HEK293 (cell line): ENCODE measurements at regions not wholly inside any gene's neighbourhood (a gene's known extent, or its start where the extent isn't known, plus 50 kb on each side); places are given as distances from the start of the nearest gene placed in this dataset.

Source experiments
- CTCF ChIA-PET: fragments of 350-600 bp; formaldehyde crosslinking; extraction: SDS; loops from one replicate; lab custom pipeline; 2021; ENCODE audit warnings: antibody characterized with exemption; lab: Yijun Ruan, JAX
- POLR2A ChIA-PET: fragments of 300-600 bp; formaldehyde crosslinking; extraction: SDS; loops from one replicate; lab custom pipeline; 2020; ENCODE audit warnings: antibody characterized with exemption, inconsistent platforms; lab: Yijun Ruan, JAX
- H3K27ac ChIP-seq: fragments of 200-500 bp; sonication (Bioruptor generic); 2 replicates; pipeline ENCODE4 v1.5.1; 2014; ENCODE audit warnings: low read depth, low read length, control low read depth, inconsistent platforms; ENCODE audit errors: extremely low read depth
- H3K36me3 ChIP-seq, 2 experiments: fragments of 200-500 bp in 1 of 2; sonication (Bioruptor generic) in 1 of 2; 1 replicate in 1 of 2; 2 replicates in 1 of 2; pipeline ENCODE4 v1.5.1; 2014 to 2017; ENCODE audit warnings: inconsistent platforms in 2 of 2, low read length in 2 of 2; ENCODE audit not compliant: control insufficient read depth in 2 of 2, insufficient read depth in 1 of 2
- H3K4me1 ChIP-seq: fragments of 200-500 bp; sonication (Bioruptor generic); 2 replicates; pipeline ENCODE4 v1.5.1; 2014; ENCODE audit warnings: mild to moderate bottlenecking, low read length, inconsistent platforms; ENCODE audit not compliant: control insufficient read depth, insufficient read depth
- H3K4me3 ChIP-seq: 2 replicates; pipeline ENCODE4 v1.5.1; 2011; ENCODE audit warnings: low read depth, mild to moderate bottlenecking, control low read depth, low read length, moderate library complexity
- H3K9me3 ChIP-seq: fragments of 200-500 bp; sonication (Bioruptor generic); 2 replicates; pipeline ENCODE4 v1.5.1; 2014; ENCODE audit warnings: low read depth, low read length, inconsistent platforms; ENCODE audit not compliant: control insufficient read depth, insufficient read depth
- KLF10 ChIP-seq: fragments of 450-650 bp; IDR thresholded peaks from 2 replicates; pipeline ENCODE4 v1.5.1; 2018; ENCODE audit warnings: missing biosample characterization, mild to moderate bottlenecking, missing genetic modification characterization
- PRDM10 ChIP-seq: fragments of 450-650 bp; formaldehyde crosslinking; IDR thresholded peaks from 2 replicates; pipeline ENCODE4 v1.5.1; 2016; ENCODE audit warnings: missing biosample characterization, missing genetic modification characterization
- SP7 ChIP-seq: fragments of 450-650 bp; formaldehyde crosslinking; IDR thresholded peaks from 2 replicates; pipeline ENCODE4 v1.5.1; 2016; ENCODE audit warnings: missing biosample characterization, missing genetic modification characterization
- TCF7L2 ChIP-seq: IDR thresholded peaks from 2 replicates; pipeline ENCODE4 v1.6.1; 2011; ENCODE audit warnings: low read depth, mild to moderate bottlenecking, inconsistent platforms, low read length, moderate library complexity, borderline replicate concordance
- TRIM28 ChIP-seq: IDR thresholded peaks from 2 replicates; pipeline ENCODE4 v1.6.1; 2011; ENCODE audit warnings: low read length, control low read depth, borderline replicate concordance
- ZBTB49 ChIP-seq: fragments of 450-650 bp; formaldehyde crosslinking; IDR thresholded peaks from 2 replicates; pipeline ENCODE4 v1.5.1; 2016; ENCODE audit warnings: missing biosample characterization, missing genetic modification characterization, low read depth
- ZFP41 ChIP-seq: fragments of 450-650 bp; formaldehyde crosslinking; IDR thresholded peaks from 2 replicates; pipeline ENCODE4 v1.5.1; 2016; ENCODE audit warnings: missing biosample characterization, missing genetic modification characterization, borderline replicate concordance
- ZIC2 ChIP-seq: fragments of 450-650 bp; formaldehyde crosslinking; IDR thresholded peaks from 2 replicates; pipeline ENCODE4 v1.5.1; 2016; ENCODE audit warnings: missing biosample characterization, missing genetic modification characterization
- ZNF169 ChIP-seq: fragments of 450-650 bp; formaldehyde crosslinking; IDR thresholded peaks from 2 replicates; pipeline ENCODE4 v1.5.1; 2016; ENCODE audit warnings: missing biosample characterization, missing genetic modification characterization
- ZNF174 ChIP-seq: fragments of 450-650 bp; formaldehyde crosslinking; IDR thresholded peaks from 2 replicates; pipeline ENCODE4 v1.5.0; 2017; ENCODE audit warnings: missing biosample characterization, mild to moderate bottlenecking, missing genetic modification characterization
- ZNF211 ChIP-seq: fragments of 450-650 bp; formaldehyde crosslinking; IDR thresholded peaks from 2 replicates; pipeline ENCODE4 v1.5.1; 2016; ENCODE audit warnings: low read depth, missing biosample characterization, missing genetic modification characterization
- ZNF221 ChIP-seq: fragments of 450-650 bp; formaldehyde crosslinking; IDR thresholded peaks from 2 replicates; pipeline ENCODE4 v1.5.1; 2017; ENCODE audit warnings: missing biosample characterization, missing genetic modification characterization, borderline replicate concordance
- ZNF223 ChIP-seq: fragments of 450-650 bp; formaldehyde crosslinking; IDR thresholded peaks from 2 replicates; pipeline ENCODE4 v1.5.1; 2016; ENCODE audit warnings: missing biosample characterization, missing genetic modification characterization
- ZNF239 ChIP-seq: fragments of 450-650 bp; formaldehyde crosslinking; IDR thresholded peaks from 2 replicates; pipeline ENCODE4 v1.5.1; 2016; ENCODE audit warnings: missing biosample characterization, missing genetic modification characterization
- ZNF292 ChIP-seq: fragments of 450-650 bp; formaldehyde crosslinking; IDR thresholded peaks from 2 replicates; pipeline ENCODE4 v1.5.1; 2016; ENCODE audit warnings: low read depth, missing biosample characterization, missing genetic modification characterization, borderline replicate concordance
- ZNF302 ChIP-seq: fragments of 450-650 bp; formaldehyde crosslinking; IDR thresholded peaks from 2 replicates; pipeline ENCODE4 v1.5.1; 2016; ENCODE audit warnings: missing biosample characterization, missing genetic modification characterization, low read depth
- ZNF341 ChIP-seq: fragments of 450-650 bp; formaldehyde crosslinking; IDR thresholded peaks from 2 replicates; pipeline ENCODE4; 2016; ENCODE audit warnings: low read depth, missing biosample characterization, missing genetic modification characterization
- ZNF354C ChIP-seq: fragments of 450-650 bp; formaldehyde crosslinking; IDR thresholded peaks from 2 replicates; pipeline ENCODE4 v1.5.1; 2016; ENCODE audit warnings: missing biosample characterization, missing genetic modification characterization, low read depth, borderline replicate concordance
- ZNF391 ChIP-seq: fragments of 450-650 bp; formaldehyde crosslinking; IDR thresholded peaks from 2 replicates; pipeline ENCODE4 v1.5.1; 2016; ENCODE audit warnings: low read depth, missing biosample characterization, missing genetic modification characterization, borderline replicate concordance
- ZNF48 ChIP-seq: fragments of 450-650 bp; formaldehyde crosslinking; IDR thresholded peaks from 2 replicates; pipeline ENCODE4 v1.5.1; 2016; ENCODE audit warnings: missing biosample characterization, missing genetic modification characterization
- ZNF560 ChIP-seq: fragments of 450-650 bp; formaldehyde crosslinking; IDR thresholded peaks from 2 replicates; pipeline ENCODE4 v1.5.1; 2017; ENCODE audit warnings: missing biosample characterization, missing genetic modification characterization, borderline replicate concordance
- ZNF670 ChIP-seq: fragments of 450-650 bp; formaldehyde crosslinking; IDR thresholded peaks from 2 replicates; pipeline ENCODE4 v1.5.1; 2016; ENCODE audit warnings: missing biosample characterization, missing genetic modification characterization, low read depth
- ZNF830 ChIP-seq: fragments of 450-650 bp; IDR thresholded peaks from 2 replicates; pipeline ENCODE4 v1.5.0; 2018; ENCODE audit warnings: missing biosample characterization, missing genetic modification characterization, low read depth, mild to moderate bottlenecking, moderate library complexity

- Histone ChIP-seq H3K9me3 (no peaks in the 10 kb centered on the region), H3K4me3 (no peak overlapping the region), H3K4me1 (no peaks in the 10 kb centered on the region), H3K27ac (no peak overlapping the region), H3K36me3 (no peaks in the 10 kb centered on the region)
- POLR2A ChIA-PET, result no interaction called here
- CTCF ChIA-PET, result no interaction called here
- TF ChIP-seq ZNF302 (tag by site-specific recombination) (no peak), PRDM10 (tag by site-specific recombination) (no peak), ZNF670 (tag by site-specific recombination) (no peak), ZNF341 (no peak), ZIC2 (no peak), ZNF292 (tag by site-specific recombination) (no peak)
These were observed 325.3 kb downstream of the PAX3 start for GRCh38 chr2:221973502-221973901.

- CTCF ChIA-PET, result interaction anchor here (0.6 kb wide), 1 partner anchor 243 kb away, joined by 3 read pairs; no protein-coding TSS in a partner anchor
- TF ChIP-seq ZNF211 (tag by site-specific recombination), result no peak
- TF ChIP-seq ZBTB49 (tag by site-specific recombination), result no peak
- no peak for TF ChIP-seq ZNF174 (tag by site-specific recombination)
- TF ChIP-seq SP7 (tag by site-specific recombination), result no peak
- TF ChIP-seq ZNF48 (tag by site-specific recombination), result no peak
- no peak for TF ChIP-seq ZNF223 (tag by site-specific recombination)
- TF ChIP-seq TCF7L2, result no peak
- no peak for TF ChIP-seq ZFP41
- no peak for TF ChIP-seq ZNF239 (tag by site-specific recombination)
- TF ChIP-seq KLF10 (tag by site-specific recombination), result no peak
- no peak for TF ChIP-seq ZNF221
- no peak for TF ChIP-seq ZNF169
- no peak for TF ChIP-seq ZNF354C (tag by site-specific recombination)
- TF ChIP-seq ZNF391 (tag by site-specific recombination), result no peak
- TF ChIP-seq TRIM28, result no peak
- TF ChIP-seq ZNF560 (tag by site-specific recombination), result no peak
- TF ChIP-seq ZNF830 (tag by site-specific recombination), result no peak
These were observed 325.9 kb downstream of the PAX3 start for GRCh38 chr2:221972813-221973478.

More at GRCh38 chr2:221972813-221973478, 325.9 kb downstream of the PAX3 start:
- no peak overlapping the region for H3K27ac ChIP-seq
- no peak overlapping the region for H3K4me3 ChIP-seq
- no peaks in the 10 kb centered on the region for H3K9me3 ChIP-seq
- no peaks in the 10 kb centered on the region for H3K4me1 ChIP-seq
- H3K36me3 ChIP-seq, result no peaks in the 10 kb centered on the region
- POLR2A ChIA-PET, result no interaction called here
